GM21825 (cell line): ENCODE measurements at regions not wholly inside any gene's neighbourhood (a gene's known extent, or its start where the extent isn't known, plus 50 kb on each side); places are given as distances from the start of the nearest gene placed in this dataset.
"Not testable (repeated sequence)": the region's sequence is repeated elsewhere in the genome, so short reads cannot be mapped to it uniquely, and the experiment has no call there.

Experiments
- ATAC-seq: cut with Tn5 transposase; IDR thresholded peaks from one replicate; pipeline ENCODE4 v1.9.1; 2021; ENCODE audit warnings: mild to moderate bottlenecking, moderate library complexity; ENCODE audit not compliant: unreplicated experiment

- ATAC-seq: no peak
Measured at GRCh38 chr21:16455978-16456377, 726.2 kb downstream of the USP25 start.

- ATAC-seq: no peak
Measured at GRCh38 chr21:16457498-16457897, 727.7 kb downstream of the USP25 start.

GRCh38 chr21:16460936-16461335 lies 731.2 kb downstream of the USP25 start:
- no peak for ATAC-seq

GRCh38 chr21:16464211-16464889 lies 734.6 kb downstream of the USP25 start:
- not testable (repeated sequence) for ATAC-seq

- ATAC-seq: no peak
Measured at GRCh38 chr21:16468184-16468583, 738.4 kb downstream of the USP25 start.

- no peak for ATAC-seq
Measured at GRCh38 chr21:16473988-16474387, 744.2 kb downstream of the USP25 start.

GRCh38 chr21:16476056-16476825 lies 746.5 kb downstream of the USP25 start:
- ATAC-seq: no peak

- ATAC-seq: no peak
Measured at GRCh38 chr21:16488042-16488441, 758.3 kb downstream of the USP25 start.

GRCh38 chr21:16492356-16492755 lies 762.6 kb downstream of the USP25 start:
- no peak for ATAC-seq

GRCh38 chr21:16492892-16493291 lies 763.1 kb downstream of the USP25 start:
- ATAC-seq: no peak

- no peak for ATAC-seq
Measured at GRCh38 chr21:16496609-16497008, 766.8 kb downstream of the USP25 start.

- no peak for ATAC-seq
Measured at GRCh38 chr21:16500271-16500670, 770.5 kb downstream of the USP25 start.

- ATAC-seq: no peak
Measured at GRCh38 chr21:16502273-16502672, 772.5 kb downstream of the USP25 start.

- no peak for ATAC-seq
Measured at GRCh38 chr21:16502897-16503296, 773.1 kb downstream of the USP25 start.

GRCh38 chr21:16504281-16504680 lies 774.5 kb downstream of the USP25 start:
- no peak for ATAC-seq

- ATAC-seq: no peak
Measured at GRCh38 chr21:16504766-16505165, 775.0 kb downstream of the USP25 start.

- ATAC-seq: no peak
Measured at GRCh38 chr21:16509476-16509875, 779.7 kb downstream of the USP25 start.

- no peak for ATAC-seq
Measured at GRCh38 chr21:16514316-16514715, 784.5 kb downstream of the USP25 start.

GRCh38 chr21:16517383-16517782 lies 787.6 kb downstream of the USP25 start:
- ATAC-seq: no peak

GRCh38 chr21:16519036-16519435 lies 789.3 kb downstream of the USP25 start:
- no peak for ATAC-seq

- no peak for ATAC-seq
Measured at GRCh38 chr21:16519644-16520043, 789.9 kb downstream of the USP25 start.

GRCh38 chr21:16522548-16522947 lies 792.8 kb downstream of the USP25 start:
- ATAC-seq: no peak
